ENCODE measurements at regions not wholly inside any gene's neighbourhood (a gene's known extent, or its start where the extent isn't known, plus 50 kb on each side); places are given as distances from the start of the nearest gene placed in this dataset.
"Not testable (repeated sequence)": the region's sequence is repeated elsewhere in the genome, so short reads cannot be mapped to it uniquely, and the experiment has no call there.

DNA sequence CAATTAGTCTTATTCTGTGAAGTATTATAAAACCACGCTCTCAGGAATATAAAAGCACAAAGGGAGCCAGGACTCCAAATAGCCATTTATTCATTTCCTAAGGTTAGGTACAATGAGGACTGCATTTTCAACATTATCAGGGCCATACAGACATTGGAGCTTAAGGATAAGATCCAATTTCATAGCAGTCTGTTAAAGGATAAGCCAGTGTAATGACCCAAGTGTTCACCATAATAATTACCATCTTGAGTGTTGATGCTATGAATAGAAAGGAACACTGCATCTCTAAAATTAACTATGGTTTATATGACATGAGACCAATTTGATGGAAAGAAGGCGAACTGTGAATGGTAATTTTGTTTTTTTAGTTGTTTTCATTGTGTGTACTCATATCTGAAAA, 403.1 kb downstream of the KCNJ18 start:
- H3K36me3 ChIP-seq; H3K27me3 ChIP-seq (replicated peaks; ENCODE audit: insufficient read depth); H3K27ac ChIP-seq; H3K4me1 ChIP-seq (replicated peaks); intact Hi-C loops (cut with DNase I); H3K9me3 ChIP-seq; H3K4me3 ChIP-seq; DNase-seq (ENCODE audit: low spot score): not testable (repeated sequence)
- WGBS, result 57% methylated on average over 2 of the region's 2 CpGs

DNA sequence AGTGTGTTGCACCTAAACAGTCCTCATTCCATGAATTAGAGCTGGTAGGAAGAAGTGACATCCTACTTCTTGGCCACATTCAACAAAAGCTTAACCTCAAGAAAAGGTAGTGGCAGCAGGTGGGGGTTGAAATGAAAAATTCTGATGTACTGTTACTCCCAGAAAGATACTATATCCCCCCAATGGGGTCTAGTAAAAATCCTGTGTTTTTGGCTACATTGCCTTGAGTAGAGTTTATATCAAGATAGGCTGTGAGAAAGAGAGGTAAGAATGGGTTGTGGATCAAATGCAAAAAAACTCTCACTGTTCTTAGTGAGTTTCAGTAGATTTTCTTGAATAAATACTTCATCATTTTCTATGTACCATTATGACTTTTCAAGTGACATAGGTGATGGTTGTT, 407.3 kb downstream of the KCNJ18 start:
- H3K36me3 ChIP-seq; H3K4me1 ChIP-seq (replicated peaks); DNase-seq (ENCODE audit: low spot score); H3K4me3 ChIP-seq; H3K9me3 ChIP-seq; H3K27ac ChIP-seq; intact Hi-C loops (cut with DNase I); H3K27me3 ChIP-seq (replicated peaks; ENCODE audit: insufficient read depth): not testable (repeated sequence)

DNA sequence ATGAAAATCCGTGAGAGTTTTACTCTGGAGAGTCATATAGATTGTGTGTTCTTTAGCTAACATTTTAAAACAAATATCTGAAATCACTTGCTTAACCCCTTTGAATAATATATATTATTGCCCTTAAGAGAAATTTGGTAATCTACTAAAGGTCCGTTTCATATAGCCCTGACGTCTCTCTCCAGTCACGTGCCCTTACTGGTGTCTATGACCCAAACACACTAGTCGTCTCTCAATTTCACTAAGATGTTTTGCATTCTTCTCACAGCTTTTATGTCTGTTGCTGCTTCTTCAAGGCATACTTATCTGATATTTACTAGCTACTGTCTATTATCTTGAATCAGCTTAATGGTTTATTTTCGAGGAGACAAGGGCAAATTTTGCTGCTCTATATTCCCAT, 409.9 kb downstream of the KCNJ18 start:
- no peak for DNase-seq (ENCODE audit: low spot score)
- H3K9me3 ChIP-seq, result no peaks in the 10 kb centered on the region
- intact Hi-C loops (cut with DNase I), result no loop called here
- no peaks in the 10 kb centered on the region for H3K4me1 ChIP-seq (replicated peaks)
- H3K4me3 ChIP-seq, result no peak overlapping the region
- H3K27me3 ChIP-seq (replicated peaks; ENCODE audit: insufficient read depth), result no peaks in the 10 kb centered on the region
- no peak for TF ChIP-seq POLR2AphosphoS5 (IDR thresholded peaks at IDR 0.05)
- TF ChIP-seq, protein P1, sequence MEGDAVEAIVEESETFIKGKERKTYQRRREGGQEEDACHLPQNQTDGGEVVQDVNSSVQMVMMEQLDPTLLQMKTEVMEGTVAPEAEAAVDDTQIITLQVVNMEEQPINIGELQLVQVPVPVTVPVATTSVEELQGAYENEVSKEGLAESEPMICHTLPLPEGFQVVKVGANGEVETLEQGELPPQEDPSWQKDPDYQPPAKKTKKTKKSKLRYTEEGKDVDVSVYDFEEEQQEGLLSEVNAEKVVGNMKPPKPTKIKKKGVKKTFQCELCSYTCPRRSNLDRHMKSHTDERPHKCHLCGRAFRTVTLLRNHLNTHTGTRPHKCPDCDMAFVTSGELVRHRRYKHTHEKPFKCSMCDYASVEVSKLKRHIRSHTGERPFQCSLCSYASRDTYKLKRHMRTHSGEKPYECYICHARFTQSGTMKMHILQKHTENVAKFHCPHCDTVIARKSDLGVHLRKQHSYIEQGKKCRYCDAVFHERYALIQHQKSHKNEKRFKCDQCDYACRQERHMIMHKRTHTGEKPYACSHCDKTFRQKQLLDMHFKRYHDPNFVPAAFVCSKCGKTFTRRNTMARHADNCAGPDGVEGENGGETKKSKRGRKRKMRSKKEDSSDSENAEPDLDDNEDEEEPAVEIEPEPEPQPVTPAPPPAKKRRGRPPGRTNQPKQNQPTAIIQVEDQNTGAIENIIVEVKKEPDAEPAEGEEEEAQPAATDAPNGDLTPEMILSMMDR (IDR thresholded peaks at IDR 0.05), result no peak
- no peak for TF ChIP-seq POLR2A (IDR thresholded peaks at IDR 0.05)
- no peaks in the 10 kb centered on the region for H3K36me3 ChIP-seq
- 62% methylated on average over 6 of the region's 6 CpGs for WGBS
- H3K27ac ChIP-seq, result no peak overlapping the region

DNA sequence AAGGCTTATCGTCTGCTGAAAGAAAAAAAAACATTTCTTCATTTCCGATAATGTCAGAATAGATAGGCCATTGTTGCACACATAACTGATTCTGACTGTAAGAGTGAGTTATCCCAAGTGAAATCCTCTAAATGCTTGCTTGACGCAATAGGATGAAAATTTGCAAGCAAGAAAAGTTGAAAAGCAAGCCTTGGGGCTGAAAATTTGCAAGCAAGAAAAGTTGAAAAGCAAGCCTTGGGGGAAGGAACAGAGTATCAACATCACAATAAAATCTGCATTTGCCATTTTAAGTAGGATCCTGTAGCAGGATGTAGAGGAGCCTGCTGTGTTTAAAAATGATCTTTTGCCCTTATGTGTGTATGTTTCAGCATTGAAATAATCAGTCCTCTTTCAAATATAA, 424.4 kb downstream of the KCNJ18 start:
- H3K27me3 ChIP-seq (replicated peaks; ENCODE audit: insufficient read depth); H3K27ac ChIP-seq; intact Hi-C loops (cut with DNase I); DNase-seq (ENCODE audit: low spot score); H3K4me3 ChIP-seq; H3K36me3 ChIP-seq; H3K9me3 ChIP-seq; H3K4me1 ChIP-seq (replicated peaks): not testable (repeated sequence)
- 25% methylated on average over 3 of the region's 3 CpGs for WGBS

DNA sequence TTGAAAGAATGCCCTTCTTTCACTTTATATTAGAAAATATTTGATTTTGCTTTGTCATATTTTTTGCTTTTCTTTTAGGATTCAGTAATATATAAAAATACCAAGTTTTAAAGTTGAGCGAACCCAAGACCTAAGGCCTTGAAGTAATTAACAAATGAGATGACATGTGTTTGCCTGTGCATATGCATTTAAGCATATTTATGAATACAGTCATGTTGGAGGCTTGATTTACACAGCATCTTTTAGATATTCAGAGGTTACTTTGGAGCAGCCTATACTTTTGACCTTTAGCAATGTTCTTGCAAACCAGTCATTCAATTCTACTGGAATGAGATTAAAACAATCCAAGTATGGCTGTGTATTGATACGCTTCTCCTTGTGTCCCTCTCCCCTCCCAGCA, 425.1 kb downstream of the KCNJ18 start:
- DNase-seq (ENCODE audit: low spot score); H3K4me3 ChIP-seq; H3K9me3 ChIP-seq; H3K27me3 ChIP-seq (replicated peaks; ENCODE audit: insufficient read depth); H3K27ac ChIP-seq; intact Hi-C loops (cut with DNase I); H3K36me3 ChIP-seq; H3K4me1 ChIP-seq (replicated peaks): not testable (repeated sequence)
- 74% methylated on average over 2 of the region's 2 CpGs for WGBS

DNA sequence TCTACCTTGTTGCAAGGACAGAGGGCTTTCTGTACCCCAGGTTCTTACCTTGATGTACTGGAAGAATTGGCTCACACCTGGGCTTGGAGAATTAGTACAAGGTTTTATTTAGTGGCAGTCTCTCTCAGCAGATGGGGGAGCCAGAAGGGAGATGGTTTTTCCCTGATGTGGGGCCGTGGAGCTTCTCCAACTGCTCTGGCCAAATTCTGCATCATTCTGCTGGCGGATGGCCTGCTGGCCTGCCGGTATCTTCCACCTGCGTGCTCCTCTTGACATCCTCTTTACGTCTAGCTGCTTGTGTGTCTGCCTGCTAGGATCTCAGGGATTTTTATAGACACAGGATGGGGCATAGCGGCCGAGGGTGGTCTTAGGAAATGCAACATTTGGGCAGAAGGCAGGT, 426.7 kb downstream of the KCNJ18 start:
- H3K27ac ChIP-seq; H3K4me1 ChIP-seq (replicated peaks); H3K4me3 ChIP-seq; H3K9me3 ChIP-seq; H3K36me3 ChIP-seq; DNase-seq (ENCODE audit: low spot score); H3K27me3 ChIP-seq (replicated peaks; ENCODE audit: insufficient read depth); intact Hi-C loops (cut with DNase I): not testable (repeated sequence)
- WGBS, result 69% methylated on average over 7 of the region's 7 CpGs

DNA sequence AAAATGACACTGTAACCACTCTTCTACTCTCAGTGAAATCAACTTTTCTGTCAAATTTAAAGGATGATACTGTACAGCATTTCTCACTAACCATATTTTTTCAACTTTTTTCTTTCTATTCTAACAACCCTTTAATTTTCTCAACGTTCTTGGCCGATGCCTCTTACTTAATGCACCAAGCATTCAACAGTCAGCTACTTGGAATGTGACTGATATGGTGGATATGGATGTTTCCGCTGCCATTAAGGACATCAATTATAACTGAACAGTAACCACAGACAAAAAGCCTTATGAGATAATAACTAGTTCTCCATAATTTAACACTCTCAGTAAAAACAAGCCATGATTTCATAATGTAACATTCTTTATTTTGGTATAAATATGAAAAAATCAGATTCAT, 427.4 kb downstream of the KCNJ18 start:
- H3K27ac ChIP-seq; DNase-seq (ENCODE audit: low spot score); H3K9me3 ChIP-seq; H3K36me3 ChIP-seq; H3K4me3 ChIP-seq; H3K4me1 ChIP-seq (replicated peaks); intact Hi-C loops (cut with DNase I); H3K27me3 ChIP-seq (replicated peaks; ENCODE audit: insufficient read depth): not testable (repeated sequence)
- 89% methylated on average over 3 of the region's 3 CpGs for WGBS

DNA sequence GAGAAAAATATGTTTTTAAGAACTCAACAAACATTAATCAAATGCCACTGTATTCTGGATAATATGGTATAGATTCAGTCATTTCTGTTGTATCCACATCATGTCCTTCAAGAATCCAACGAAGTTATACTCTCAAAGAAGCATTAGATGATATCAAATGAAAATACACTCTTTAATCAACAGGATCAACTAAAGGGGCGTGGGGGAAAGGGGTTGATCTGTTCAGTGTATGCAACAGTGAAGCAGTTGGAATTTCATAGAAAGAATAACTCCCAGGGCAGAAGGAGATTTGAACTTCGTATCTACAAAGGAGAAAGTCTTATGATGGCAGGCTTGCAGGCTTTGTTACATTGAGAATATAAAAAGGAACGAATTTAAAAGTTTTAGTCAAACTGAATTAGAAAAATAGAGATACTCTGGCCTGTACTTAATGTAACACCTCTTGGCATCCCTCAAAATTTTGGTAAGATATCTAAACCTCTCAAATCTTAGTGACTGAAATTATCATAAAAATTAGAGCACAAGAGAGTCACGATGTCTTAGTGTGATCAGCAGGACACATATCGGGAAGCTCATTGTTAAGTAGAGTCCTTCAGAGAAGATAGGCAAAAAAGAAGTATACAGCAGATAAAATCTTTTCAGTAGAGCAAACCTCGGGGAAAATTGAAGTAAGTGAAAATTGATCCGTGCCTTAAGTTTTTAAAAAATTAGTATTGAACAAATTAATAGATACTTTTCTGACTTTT, 431.4 kb downstream of the KCNJ18 start:
- Histone ChIP-seq H3K36me3 (no peaks in the 10 kb centered on the region), H3K27ac (no peak overlapping the region), H3K4me3 (no peak overlapping the region), H3K9me3 (no peaks in the 10 kb centered on the region), H3K4me1 (replicated peaks) (no peaks in the 10 kb centered on the region), H3K27me3 (replicated peaks; ENCODE audit: insufficient read depth) (no peaks in the 10 kb centered on the region)
- no peak for DNase-seq (ENCODE audit: low spot score)
- 41% methylated on average over 8 of the region's 8 CpGs for WGBS
- intact Hi-C loops (cut with DNase I), result no loop called here
- TF ChIP-seq POLR2AphosphoS5 (IDR thresholded peaks at IDR 0.05) (no peak), POLR2A (IDR thresholded peaks at IDR 0.05) (no peak)
- TF ChIP-seq, protein P1 (IDR thresholded peaks at IDR 0.05), result no peak
